ENCODE measurements at regions not wholly inside any gene's neighbourhood (a gene's known extent, or its start where the extent isn't known, plus 50 kb on each side); places are given as distances from the start of the nearest gene placed in this dataset.

GRCh38 chr16:51393381-51394005 lies 242.4 kb upstream of the SALL1 start:
- TF ChIP-seq CTCF (IDR thresholded peaks at IDR 0.05; ENCODE audit: low read depth, low read length, missing control alignments) = no peak
- H3K4me3 ChIP-seq (replicated peaks; ENCODE audit: low read depth, low read length) = no peak overlapping the region
- no peak for DNase-seq (ENCODE audit: extremely low read depth, low read depth)

- DNase-seq (ENCODE audit: extremely low read depth, low read depth) = peak; percentile 53
- no peak for TF ChIP-seq CTCF (IDR thresholded peaks at IDR 0.05; ENCODE audit: low read depth, low read length, missing control alignments)
- H3K4me3 ChIP-seq (replicated peaks; ENCODE audit: low read depth, low read length) = no peak overlapping the region
These were observed 241.6 kb upstream of the SALL1 start for GRCh38 chr16:51392521-51393187.

GRCh38 chr16:51391798-51392511 lies 240.9 kb upstream of the SALL1 start:
- no peak for TF ChIP-seq CTCF (IDR thresholded peaks at IDR 0.05; ENCODE audit: low read depth, low read length, missing control alignments)
- H3K4me3 ChIP-seq (replicated peaks; ENCODE audit: low read depth, low read length) = no peak overlapping the region

GRCh38 chr16:51390877-51391276 lies 239.8 kb upstream of the SALL1 start:
- DNase-seq (ENCODE audit: extremely low read depth, low read depth) = no peak
- no peak for TF ChIP-seq CTCF (IDR thresholded peaks at IDR 0.05; ENCODE audit: low read depth, low read length, missing control alignments)
- H3K4me3 ChIP-seq (replicated peaks; ENCODE audit: low read depth, low read length) = no peak overlapping the region

More at GRCh38 chr16:51391798-51392511, 240.9 kb upstream of the SALL1 start:
- no peak for DNase-seq (ENCODE audit: extremely low read depth, low read depth)

- TF ChIP-seq CTCF (IDR thresholded peaks at IDR 0.05; ENCODE audit: low read depth, low read length, missing control alignments) = no peak
- no peak for DNase-seq (ENCODE audit: extremely low read depth, low read depth)
- H3K4me3 ChIP-seq (replicated peaks; ENCODE audit: low read depth, low read length) = no peak overlapping the region
These were observed 238.8 kb upstream of the SALL1 start for GRCh38 chr16:51389881-51390280.

- DNase-seq (ENCODE audit: extremely low read depth, low read depth) = no peak
- TF ChIP-seq CTCF (IDR thresholded peaks at IDR 0.05; ENCODE audit: low read depth, low read length, missing control alignments) = no peak
- H3K4me3 ChIP-seq (replicated peaks; ENCODE audit: low read depth, low read length) = no peak overlapping the region
These were observed 237.5 kb upstream of the SALL1 start for GRCh38 chr16:51388516-51388951.

Measured in HFF-Myc (cell line).